Body of pancreas (tissue), 4 donors: ENCODE measurements at regions not wholly inside any gene's neighbourhood (a gene's known extent, or its start where the extent isn't known, plus 50 kb on each side); places are given as distances from the start of the nearest gene placed in this dataset.

Experiments
- POLR2A ChIP-seq, 3 donors: fragments of 450-650 bp; IDR thresholded peaks; one replicate each; pipeline ENCODE4 v1.6.1; 2016; ENCODE audit warnings: antibody characterized with exemption in 3 of 3, mild to moderate bottlenecking in 2 of 3
- TF ChIP-seq, protein P1 (sequence below), 7 experiments: fragments of 450-650 bp in 4 of 7; fragments of 200-600 bp in 3 of 7; sonication (generic) in 3 of 7; IDR thresholded peaks; one replicate each; pipeline ENCODE4 v1.5.1; 2016 to 2019; ENCODE audit warnings: antibody characterized with exemption in 7 of 7

DNA sequence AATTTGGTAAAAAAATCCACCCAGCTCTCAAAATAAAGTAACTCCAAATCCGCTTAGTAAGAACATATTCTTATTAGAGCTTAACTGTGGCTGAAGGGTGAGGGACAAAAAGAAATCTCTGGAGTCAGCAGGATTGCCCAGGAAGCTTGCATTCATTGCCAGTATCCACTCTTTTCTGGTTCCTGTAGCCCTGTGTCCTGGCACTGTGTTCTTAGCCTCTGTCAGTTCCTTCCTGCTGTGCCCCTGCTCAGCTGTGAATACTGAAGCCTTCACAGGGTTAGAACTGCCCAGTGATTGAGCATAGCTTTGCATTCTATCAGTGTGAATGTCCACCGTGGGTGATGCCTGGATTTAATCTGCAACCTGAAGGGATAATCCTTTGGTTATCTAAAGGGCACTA is 266.9 kb upstream of the PELI2 start:
- no peak for TF ChIP-seq POLR2A (IDR thresholded peaks at IDR 0.05)
- TF ChIP-seq, protein P1, sequence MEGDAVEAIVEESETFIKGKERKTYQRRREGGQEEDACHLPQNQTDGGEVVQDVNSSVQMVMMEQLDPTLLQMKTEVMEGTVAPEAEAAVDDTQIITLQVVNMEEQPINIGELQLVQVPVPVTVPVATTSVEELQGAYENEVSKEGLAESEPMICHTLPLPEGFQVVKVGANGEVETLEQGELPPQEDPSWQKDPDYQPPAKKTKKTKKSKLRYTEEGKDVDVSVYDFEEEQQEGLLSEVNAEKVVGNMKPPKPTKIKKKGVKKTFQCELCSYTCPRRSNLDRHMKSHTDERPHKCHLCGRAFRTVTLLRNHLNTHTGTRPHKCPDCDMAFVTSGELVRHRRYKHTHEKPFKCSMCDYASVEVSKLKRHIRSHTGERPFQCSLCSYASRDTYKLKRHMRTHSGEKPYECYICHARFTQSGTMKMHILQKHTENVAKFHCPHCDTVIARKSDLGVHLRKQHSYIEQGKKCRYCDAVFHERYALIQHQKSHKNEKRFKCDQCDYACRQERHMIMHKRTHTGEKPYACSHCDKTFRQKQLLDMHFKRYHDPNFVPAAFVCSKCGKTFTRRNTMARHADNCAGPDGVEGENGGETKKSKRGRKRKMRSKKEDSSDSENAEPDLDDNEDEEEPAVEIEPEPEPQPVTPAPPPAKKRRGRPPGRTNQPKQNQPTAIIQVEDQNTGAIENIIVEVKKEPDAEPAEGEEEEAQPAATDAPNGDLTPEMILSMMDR (IDR thresholded peaks at IDR 0.05) = no peak
